Fibroblast of skin of back (primary cell): ENCODE measurements at regions not wholly inside any gene's neighbourhood (a gene's known extent, or its start where the extent isn't known, plus 50 kb on each side); places are given as distances from the start of the nearest gene placed in this dataset.
A peak's percentile ranks its signal among the peaks of the same experiment; 100 is the strongest.

Experiments
- DNase-seq: peaks from one replicate; pipeline ENCODE4 v3.0.0-alpha.2; 2013

- peak; percentile 22 for DNase-seq
These were observed 499.7 kb upstream of the MKI67 start for GRCh38 chr10:128625926-128626325.

- no peak for DNase-seq
These were observed 500.3 kb upstream of the MKI67 start for GRCh38 chr10:128626397-128627000.

DNA sequence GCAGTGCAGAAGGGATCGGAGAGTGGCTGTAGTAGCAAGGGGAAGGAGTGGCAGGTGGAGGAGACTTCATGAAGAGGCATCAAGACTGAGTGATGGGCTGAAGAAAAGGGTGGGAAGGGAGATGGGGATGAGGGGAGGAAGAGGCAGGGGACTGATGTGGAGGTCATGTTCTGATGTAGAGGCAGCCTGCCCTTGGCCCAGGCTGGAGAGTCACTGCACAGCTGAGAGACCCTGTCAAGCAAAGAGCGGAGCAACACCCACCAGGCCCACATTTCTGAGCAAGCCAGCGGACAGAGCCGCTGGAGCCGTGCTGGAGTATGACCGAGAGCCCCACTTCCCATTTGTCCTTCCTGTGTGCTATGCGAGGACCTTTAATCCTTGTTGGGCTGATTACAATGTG, 501.6 kb upstream of the MKI67 start:
- no peak for DNase-seq

- DNase-seq = no peak
These were observed 502.0 kb upstream of the MKI67 start for GRCh38 chr10:128628252-128628651.

DNA sequence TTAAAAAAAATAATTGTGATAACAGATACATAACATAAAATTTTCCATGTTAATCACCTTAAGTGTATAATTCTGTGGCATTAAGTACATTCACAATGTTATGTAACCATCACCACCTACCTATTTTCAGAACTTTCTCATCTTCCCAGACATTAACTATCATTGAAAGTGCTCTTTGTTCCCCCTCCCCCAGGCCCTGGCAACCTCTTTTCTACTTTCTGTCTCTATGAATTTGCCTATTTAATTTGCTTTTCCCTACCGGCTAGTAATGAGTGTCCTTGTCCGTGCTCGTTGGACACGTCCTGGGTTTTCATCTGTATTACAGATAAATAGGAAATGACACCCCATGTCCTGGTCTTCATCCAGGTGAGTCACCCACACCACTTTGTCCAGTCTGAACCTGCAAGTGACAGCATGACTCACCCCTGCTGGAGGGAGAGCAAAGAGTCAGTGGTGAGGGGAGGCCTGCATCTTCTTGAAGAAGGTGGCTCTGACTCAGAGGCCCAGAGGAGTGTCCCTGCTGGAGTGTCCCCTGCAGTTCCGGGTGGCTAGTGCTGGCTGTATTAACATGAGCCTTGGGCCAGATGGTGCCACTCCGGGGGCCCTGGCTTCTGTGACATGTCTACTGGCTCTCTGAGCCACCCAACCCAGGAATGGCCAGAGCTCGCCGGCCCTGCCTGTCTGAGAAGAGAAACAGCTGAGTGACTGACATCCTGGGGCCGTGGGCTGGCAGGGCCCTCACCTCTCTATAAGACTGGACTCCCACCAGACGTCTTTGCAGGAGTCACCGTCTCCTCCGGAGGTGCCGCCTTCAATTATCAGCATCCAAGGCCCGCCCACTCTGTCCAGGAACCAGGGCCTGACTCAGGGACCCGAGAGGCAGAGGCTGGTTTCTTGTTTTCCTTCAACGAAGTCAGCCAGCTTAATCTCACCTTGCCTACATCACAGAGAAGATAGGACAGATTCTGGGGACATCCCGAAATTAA, 503.2 kb upstream of the MKI67 start:
- peak; percentile 70 for DNase-seq

DNA sequence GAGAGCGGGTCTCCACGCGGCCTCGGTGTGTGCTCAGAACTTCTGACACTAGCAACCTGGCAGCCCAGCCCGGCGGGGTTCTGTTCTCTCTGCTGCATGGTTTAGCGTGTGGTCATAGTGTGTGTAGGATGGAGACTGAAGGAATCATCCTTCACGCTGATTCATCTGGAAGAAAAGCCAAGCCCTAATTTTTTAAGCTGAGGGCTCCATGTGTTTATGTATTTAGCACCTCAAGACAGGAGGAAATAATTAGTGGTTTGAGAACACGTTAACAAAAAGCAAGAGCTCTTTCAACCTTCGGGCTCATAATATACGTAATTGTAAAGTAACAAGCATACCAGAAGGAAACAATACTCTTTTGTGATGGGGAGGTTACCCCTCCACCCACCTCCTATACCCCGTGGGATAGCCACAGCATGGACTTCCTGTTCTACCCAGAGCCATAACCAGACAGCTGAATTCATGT, 504.6 kb upstream of the MKI67 start:
- peak; percentile 24 for DNase-seq

DNA sequence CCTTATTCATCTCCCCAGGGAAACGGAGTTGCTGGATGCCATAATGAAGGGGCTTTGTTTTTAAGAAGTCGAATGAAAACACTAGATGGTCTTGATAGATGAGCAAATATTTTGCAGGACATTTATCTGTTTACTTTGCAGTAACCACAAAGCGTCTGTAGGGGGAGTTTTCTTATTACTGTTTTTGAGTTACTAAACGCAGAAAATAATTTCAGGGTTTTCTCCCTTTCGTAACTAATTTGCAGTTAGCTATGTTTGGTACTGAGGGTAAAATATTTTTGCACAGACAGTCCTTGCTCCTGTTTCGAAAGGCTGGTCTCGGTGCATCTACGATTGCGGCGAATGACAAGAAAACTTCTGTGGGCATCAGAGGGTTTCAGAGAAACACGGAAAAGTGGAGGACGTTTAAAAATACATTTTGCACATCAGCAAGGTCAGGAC, 505.6 kb upstream of the MKI67 start:
- DNase-seq = peak; percentile 51

- DNase-seq = no peak
These were observed 506.5 kb upstream of the MKI67 start for GRCh38 chr10:128632694-128633093.

DNA sequence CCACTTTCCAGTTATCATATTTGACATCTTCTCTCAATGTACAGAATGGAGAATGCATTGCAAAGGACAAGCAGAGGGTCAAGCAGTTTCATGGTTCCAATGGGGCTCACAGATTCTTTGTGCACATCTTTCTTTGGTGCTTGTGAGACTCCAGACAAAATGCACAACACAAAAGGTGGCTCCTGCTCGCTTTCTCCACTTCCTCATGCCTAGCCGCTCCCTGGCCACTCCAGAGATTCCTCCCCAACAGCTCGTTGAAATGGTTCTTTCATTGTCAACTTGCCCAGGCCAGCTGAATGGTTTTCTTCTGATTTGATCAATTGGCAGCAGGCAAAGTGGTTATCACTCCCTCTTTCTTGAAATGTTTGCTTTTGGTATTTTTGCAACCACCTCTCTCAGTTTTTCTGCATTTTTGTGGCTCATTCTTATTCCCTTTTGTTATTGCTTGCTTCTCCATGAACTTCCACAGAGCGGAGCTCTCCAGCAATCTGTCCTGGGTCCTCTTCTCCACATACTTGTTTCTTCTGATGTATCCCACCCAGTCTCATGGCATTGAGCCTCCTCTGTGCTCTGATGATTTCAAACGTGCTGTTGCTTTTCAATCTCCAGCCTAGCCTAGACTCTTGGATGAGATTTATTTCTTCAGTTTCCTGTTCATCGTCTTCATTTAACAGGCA, 507.8 kb upstream of the MKI67 start:
- peak; percentile 43 for DNase-seq

DNA sequence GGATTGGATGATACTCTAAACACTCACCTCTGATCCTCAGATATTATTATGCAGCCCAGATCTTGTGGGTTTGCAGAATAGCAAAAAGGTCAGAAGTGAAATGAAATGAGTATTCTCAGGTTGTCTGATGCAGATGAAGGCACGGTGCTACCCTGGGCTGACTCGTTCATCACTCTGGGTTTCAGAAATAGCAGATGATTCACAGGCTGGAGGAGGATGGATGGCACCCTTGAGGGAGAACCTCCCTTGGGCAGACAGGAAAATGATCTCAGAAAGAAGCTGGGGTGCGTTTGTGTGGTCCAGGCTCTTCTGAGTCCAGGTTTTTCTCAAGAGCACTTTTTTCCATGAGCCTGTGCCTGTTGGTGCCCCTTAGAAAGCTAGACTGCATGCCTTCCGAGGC, 515.8 kb upstream of the MKI67 start:
- DNase-seq = peak; percentile 60

DNA sequence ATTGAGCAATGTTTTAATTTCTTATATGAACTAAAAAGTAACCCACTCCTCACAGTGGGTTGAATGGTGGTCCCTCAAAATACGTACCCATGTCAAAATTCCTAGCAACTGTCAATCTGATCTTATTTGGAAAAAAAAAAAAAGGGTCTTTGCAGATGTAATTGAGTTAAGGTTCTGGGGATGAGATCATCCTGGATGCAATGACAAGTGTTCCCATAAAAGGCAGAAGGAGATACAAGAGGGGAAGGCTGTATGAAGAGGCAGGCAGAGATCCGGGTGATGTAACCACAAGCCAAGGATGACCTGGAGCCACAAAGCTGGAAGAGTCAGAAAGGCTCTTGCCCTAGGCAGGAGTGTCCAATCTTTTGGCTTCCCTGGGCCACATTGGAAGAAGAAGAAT, 516.3 kb upstream of the MKI67 start:
- peak; percentile 85 for DNase-seq

DNA sequence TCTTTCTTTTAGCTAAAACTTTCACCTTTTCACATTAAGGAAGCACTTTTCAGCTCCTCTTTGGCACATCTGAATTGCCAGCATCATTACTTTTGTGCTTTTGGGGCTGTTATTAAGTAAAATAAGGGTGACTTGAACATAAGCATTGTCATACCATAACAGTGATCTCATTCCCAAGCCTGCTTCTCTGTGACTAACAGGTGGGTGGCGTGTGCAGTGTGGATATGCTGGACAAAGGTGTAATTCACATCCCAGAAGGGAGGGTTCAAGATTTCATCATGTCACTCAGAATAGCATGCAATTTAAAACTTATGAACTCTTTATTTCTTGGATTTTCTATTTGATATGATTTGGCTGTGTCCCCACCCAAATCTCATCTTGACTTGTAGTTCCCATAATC, 517.4 kb upstream of the MKI67 start:
- DNase-seq = no peak

GRCh38 chr10:128645486-128645885, 519.3 kb upstream of the MKI67 start:
- peak; percentile 45 for DNase-seq

- no peak for DNase-seq
These were observed 520.7 kb upstream of the MKI67 start for GRCh38 chr10:128646956-128647355.

DNA sequence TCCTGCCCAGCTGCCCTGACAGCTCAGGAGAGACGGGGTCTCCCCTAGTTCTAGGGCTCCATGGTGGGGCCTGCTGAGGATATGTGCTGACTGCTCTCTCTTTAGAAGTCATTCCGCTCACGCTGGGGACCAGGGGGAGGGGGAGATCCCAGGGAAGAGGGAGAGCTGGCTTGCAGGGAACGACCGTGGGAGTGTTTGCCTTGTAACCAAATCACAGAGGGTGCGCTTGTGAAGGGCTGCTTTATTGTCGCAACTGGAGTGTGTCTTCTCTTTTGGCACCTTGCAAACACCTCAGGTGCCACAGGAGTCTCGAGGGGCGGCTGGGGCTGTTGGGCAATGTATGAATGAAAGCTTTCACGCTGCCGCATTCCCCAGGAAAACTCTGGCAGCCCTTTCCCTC, 531.3 kb upstream of the MKI67 start:
- no peak for DNase-seq

GRCh38 chr10:128660726-128661125, 534.5 kb upstream of the MKI67 start:
- no peak for DNase-seq

DNA sequence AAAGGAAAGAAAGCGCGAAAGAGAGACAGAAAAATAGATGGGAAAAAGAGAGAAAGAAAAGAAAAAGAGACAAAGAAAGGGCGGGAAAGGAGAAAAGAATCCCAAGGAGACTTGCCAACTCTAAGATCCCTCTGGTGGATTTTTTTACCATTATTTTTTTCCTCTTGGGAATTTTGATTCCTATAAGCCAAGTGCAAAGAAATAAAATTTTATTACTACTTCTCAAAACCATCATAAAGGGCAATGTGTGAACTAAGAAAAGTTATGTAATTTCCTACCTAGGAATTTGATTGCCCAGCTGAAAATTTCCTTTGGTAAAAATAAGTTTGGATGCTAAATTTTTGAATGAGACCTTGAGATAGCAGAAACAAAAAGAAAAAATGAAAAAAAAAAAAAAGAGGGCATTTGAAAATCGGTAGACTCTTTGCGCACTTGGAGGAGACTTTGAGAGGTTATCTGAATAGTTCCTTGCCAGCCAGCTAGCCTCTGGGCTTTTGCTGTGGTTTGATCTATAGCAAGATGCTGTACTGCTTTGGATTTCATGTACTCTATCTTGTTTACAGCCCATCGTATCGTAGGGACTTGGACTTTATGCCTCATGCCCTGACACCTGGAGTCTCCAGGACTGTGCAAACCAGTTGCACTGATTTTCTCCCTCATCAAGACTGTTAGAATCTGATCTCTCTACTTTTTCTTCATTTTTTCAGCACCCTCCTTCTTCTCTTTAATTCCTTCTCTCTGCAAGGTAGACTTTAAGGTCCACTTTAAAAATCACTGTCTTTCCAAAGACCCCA, 535.4 kb upstream of the MKI67 start:
- DNase-seq = no peak

- no peak for DNase-seq
These were observed 536.3 kb upstream of the MKI67 start for GRCh38 chr10:128662520-128662919.

GRCh38 chr10:128664729-128665128, 538.5 kb upstream of the MKI67 start:
- no peak for DNase-seq

- no peak for DNase-seq
These were observed 549.2 kb upstream of the MKI67 start for GRCh38 chr10:128675405-128675804.

DNA sequence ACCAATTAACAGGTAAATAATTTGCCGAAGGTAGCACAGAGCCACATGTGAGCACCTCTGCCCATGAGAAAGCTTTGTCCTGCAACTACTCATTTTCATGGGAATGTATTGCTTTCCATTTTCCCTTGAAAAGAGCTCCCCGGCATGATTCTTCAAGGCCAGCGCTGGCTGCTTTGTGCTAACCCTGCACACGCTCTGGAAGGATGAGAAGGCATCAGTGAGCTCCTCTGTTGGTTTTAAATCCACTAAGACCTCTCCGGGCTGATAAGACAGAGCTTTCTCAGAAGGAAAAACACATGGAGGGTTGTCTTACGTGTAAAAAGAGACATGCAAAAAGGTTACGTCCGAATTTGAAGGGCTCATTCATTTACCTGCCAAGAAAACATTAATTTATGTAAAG, 553.9 kb upstream of the MKI67 start:
- DNase-seq = no peak

DNA sequence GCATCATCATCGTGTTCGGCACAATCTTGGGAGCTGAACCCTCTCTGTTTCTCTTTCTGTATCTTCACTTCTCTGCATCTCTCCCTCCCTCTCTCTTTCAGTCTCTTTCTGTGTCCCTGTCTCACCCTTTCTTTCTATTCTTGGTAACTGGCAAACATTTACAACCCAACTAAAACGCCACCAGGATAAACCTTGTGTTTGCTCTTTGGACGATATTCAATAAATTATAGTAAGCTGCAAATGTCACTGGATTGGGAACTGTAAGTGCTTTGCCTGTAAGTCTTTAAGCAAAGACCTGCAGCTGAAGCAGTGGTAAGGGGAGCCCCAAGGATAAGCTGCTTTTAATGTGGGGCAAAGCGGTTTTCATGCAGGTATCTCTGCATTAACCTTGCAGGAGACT, 558.0 kb upstream of the MKI67 start:
- no peak for DNase-seq
